ENCODE measurements at regions not wholly inside any gene's neighbourhood (a gene's known extent, or its start where the extent isn't known, plus 50 kb on each side); places are given as distances from the start of the nearest gene placed in this dataset.

GRCh38 chr9:107867738-107868137 is 378.2 kb upstream of the KLF4 start:
- no peak overlapping the region for H3K27ac Mint-ChIP-seq
- H3K9me3 Mint-ChIP-seq: no peaks in the 10 kb centered on the region
- H3K4me3 Mint-ChIP-seq: no peak overlapping the region
- Histone ChIP-seq H3F3A (replicated peaks; ENCODE audit: low read depth) (no peaks in the 10 kb centered on the region), H3K36me3 (ENCODE audit: insufficient read depth) (no peaks in the 10 kb centered on the region), H3K4me2 (no peak overlapping the region), H3K79me2 (replicated peaks; ENCODE audit: insufficient read depth) (no peaks in the 10 kb centered on the region), H3K9me2 (ENCODE audit: insufficient read depth) (peaks cover 15% of the 10 kb centered on the region), H3K4me3 (no peak overlapping the region), H4K20me1 (replicated peaks; ENCODE audit: insufficient read depth) (no peaks in the 10 kb centered on the region), H3K4me1 (ENCODE audit: insufficient read depth) (peaks cover 11% of the 10 kb centered on the region), H3K27ac (ENCODE audit: low read depth) (no peak overlapping the region), H2AFZ (no peak overlapping the region), H3K27me3 (ENCODE audit: insufficient read depth) (no peaks in the 10 kb centered on the region)
- ATAC-seq (no peak), DNase-seq (ENCODE audit: low spot score) (no peak)
- TF ChIP-seq CTCF (conservative IDR thresholded peaks at IDR 0.05; ENCODE audit: low read depth in 2 of 2) (no peak), REST (IDR thresholded peaks at IDR 0.05; ENCODE audit: unreplicated experiment) (no peak), NANOG (IDR thresholded peaks at IDR 0.05; ENCODE audit: borderline replicate concordance) (no peak), EZH2 (IDR thresholded peaks at IDR 0.05; ENCODE audit: low read depth, unreplicated experiment) (no peak), ZNF331 (CRISPR knock-in tag; IDR thresholded peaks at IDR 0.05; ENCODE audit: low read depth) (no peak), EZH2phosphoT487 (IDR thresholded peaks at IDR 0.05; ENCODE audit: unreplicated experiment) (no peak), POLR2AphosphoS5 (IDR thresholded peaks at IDR 0.05; ENCODE audit: low read depth) (no peak), ZNF114 (CRISPR knock-in tag; IDR thresholded peaks at IDR 0.05) (no peak), ZNF462 (CRISPR knock-in tag; IDR thresholded peaks at IDR 0.05) (no peak), JUNB (IDR thresholded peaks at IDR 0.05; ENCODE audit: unreplicated experiment) (no peak), ETS1 (IDR thresholded peaks at IDR 0.05) (no peak), CREB1 (CRISPR knock-in tag; IDR thresholded peaks at IDR 0.05; ENCODE audit: low read depth) (no peak), STAT1 (IDR thresholded peaks at IDR 0.05; ENCODE audit: unreplicated experiment) (no peak)
- H3K36me3 Mint-ChIP-seq (ENCODE audit: low read depth): no peaks in the 10 kb centered on the region
- H3K4me1 Mint-ChIP-seq: peaks cover 7% of the 10 kb centered on the region
- H3K27me3 Mint-ChIP-seq (ENCODE audit: insufficient read depth, low read depth, poor library complexity): no peaks in the 10 kb centered on the region

Data from GM23338 (cell line).